ENCODE measurements at regions not wholly inside any gene's neighbourhood (a gene's known extent, or its start where the extent isn't known, plus 50 kb on each side); places are given as distances from the start of the nearest gene placed in this dataset.

- Histone ChIP-seq H3K27me3 (ENCODE audit: control insufficient read depth in 1 of 2, insufficient read depth in 2 of 2, low read length in 2 of 2) (no peaks in the 10 kb centered on the region; a peak in 1 of 5 replicates), H3K9me3 (ENCODE audit: low read length) (peaks cover 11% of the 10 kb centered on the region), H3K79me2 (ENCODE audit: insufficient read depth, low read length) (no peaks in the 10 kb centered on the region), H3K4me3 (replicated peaks in 1 of 3; ENCODE audit: insufficient read depth in 1 of 3, low read depth in 2 of 3, low read length in 3 of 3) (no peak overlapping the region), H3K27ac (ENCODE audit: extremely low read length, insufficient read depth, low read length) (no peak overlapping the region), H3K36me3 (replicated peaks in 1 of 2; ENCODE audit: control insufficient read depth in 1 of 2, insufficient read depth in 2 of 2, low read length in 2 of 2) (no peaks in the 10 kb centered on the region), H4K20me1 (ENCODE audit: insufficient read depth, low read length) (no peaks in the 10 kb centered on the region), H3K4me1 (ENCODE audit: insufficient read depth, low read length) (no peaks in the 10 kb centered on the region), H3K9ac (ENCODE audit: insufficient read depth, low read depth, low read length) (no peak overlapping the region), H3K4me2 (ENCODE audit: low read depth, low read length) (no peak overlapping the region), H2AFZ (ENCODE audit: low read length) (no peak overlapping the region)
- TF ChIP-seq NFKB2 (CRISPR knock-in tag; IDR thresholded peaks at IDR 0.05; ENCODE audit: borderline replicate concordance) (no peak), GRHL1 (CRISPR knock-in tag; conservative IDR thresholded peaks at IDR 0.05) (no peak), HMGXB4 (CRISPR knock-in tag; IDR thresholded peaks at IDR 0.05; ENCODE audit: borderline replicate concordance in 1 of 2, low read depth in 1 of 2) (no peak), ZNF597 (CRISPR knock-in tag; IDR thresholded peaks at IDR 0.05) (no peak), ZNF891 (CRISPR knock-in tag; IDR thresholded peaks at IDR 0.05) (no peak), ZNF552 (CRISPR knock-in tag; IDR thresholded peaks at IDR 0.05; ENCODE audit: borderline replicate concordance) (no peak), CHD4 (IDR thresholded peaks at IDR 0.05; ENCODE audit: borderline replicate concordance, low read length) (no peak), ZNF20 (CRISPR knock-in tag; IDR thresholded peaks at IDR 0.05) (no peak), ERF (CRISPR knock-in tag; IDR thresholded peaks at IDR 0.05) (no peak), ZBTB25 (CRISPR knock-in tag; IDR thresholded peaks at IDR 0.05) (no peak), SUZ12 (IDR thresholded peaks at IDR 0.05; ENCODE audit: low read depth, low read length) (no peak), ZNF292 (CRISPR knock-in tag; IDR thresholded peaks at IDR 0.05; ENCODE audit: borderline replicate concordance, low read depth) (no peak), ZNF276 (CRISPR knock-in tag; IDR thresholded peaks at IDR 0.05; ENCODE audit: low read depth) (no peak), SATB2 (CRISPR knock-in tag; IDR thresholded peaks at IDR 0.05) (no peak)
- ChIA-PET CTCF (ENCODE audit: low intra/inter-chr PET ratio, low total read pairs) (no interaction called here), POLR2A (no interaction called here)
- FAIRE-seq (no peak), ATAC-seq (no peak), DNase-seq (ENCODE audit: low spot score) (no peak)
- in situ Hi-C loops (cut with HindIII; ENCODE audit: extremely low pct_ligation_motif_present, low pct_unique_long_range_greater_than_20kb) (no loop called here), intact Hi-C loops (cut with micrococcal nuclease; ENCODE audit: unreplicated experiment) (no loop called here)
- no TSS peak for BruUV-seq (replicated peaks)
- 46% methylated on average over 5 of the region's 5 CpGs for WGBS (ENCODE audit: low lambda C conversion rate)
Observed at GRCh38 chr6:14270142-14270893, 152.7 kb downstream of the CD83 start.

Measured in HepG2 (cell line).